ENCODE measurements at regions not wholly inside any gene's neighbourhood (a gene's known extent, or its start where the extent isn't known, plus 50 kb on each side); places are given as distances from the start of the nearest gene placed in this dataset.

DNA sequence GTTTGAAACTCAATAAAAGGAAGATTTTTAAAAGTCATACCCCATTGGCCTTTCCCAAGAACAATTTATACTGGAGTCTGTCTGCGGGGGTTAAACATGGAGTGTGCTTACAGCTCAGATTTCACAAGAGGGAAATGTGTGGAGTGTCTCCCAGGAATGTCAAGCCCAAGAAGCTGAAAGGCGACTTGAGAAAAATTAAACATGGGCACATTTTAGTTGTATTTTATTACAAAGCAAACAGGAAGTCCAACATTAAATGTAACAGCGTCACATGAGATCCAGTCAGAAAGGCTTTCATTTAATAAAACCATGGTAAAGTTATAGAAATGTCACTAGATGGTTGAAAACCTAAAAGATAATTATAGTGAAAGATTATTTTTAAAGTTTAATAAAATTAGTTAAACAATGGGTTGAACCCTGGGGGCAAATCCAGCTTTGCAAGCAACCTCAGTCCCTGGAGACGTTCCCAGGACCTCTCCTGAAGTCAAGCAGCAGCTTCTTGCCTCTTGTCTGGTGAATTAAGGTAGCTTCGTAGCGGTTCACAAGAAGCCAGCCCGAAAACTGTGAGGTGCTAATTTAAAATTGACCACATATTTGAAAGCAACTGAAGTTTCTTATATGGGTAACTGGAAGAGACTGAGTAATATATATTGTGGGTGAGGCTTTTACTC, 168.4 kb upstream of the EDNRA start:
- H3K27ac ChIP-seq, result no peak overlapping the region
- DNase-seq (ENCODE audit: low read depth in 1 of 2, low spot score in 2 of 2), result no peak
- H3K4me1 ChIP-seq (replicated peaks), result no peaks in the 10 kb centered on the region
- H3K4me3 ChIP-seq, result no peak overlapping the region
- H3K9me3 ChIP-seq (replicated peaks), result no peaks in the 10 kb centered on the region
- no peaks in the 10 kb centered on the region for H3K36me3 ChIP-seq
- no peaks in the 10 kb centered on the region for H3K27me3 ChIP-seq (replicated peaks)

DNA sequence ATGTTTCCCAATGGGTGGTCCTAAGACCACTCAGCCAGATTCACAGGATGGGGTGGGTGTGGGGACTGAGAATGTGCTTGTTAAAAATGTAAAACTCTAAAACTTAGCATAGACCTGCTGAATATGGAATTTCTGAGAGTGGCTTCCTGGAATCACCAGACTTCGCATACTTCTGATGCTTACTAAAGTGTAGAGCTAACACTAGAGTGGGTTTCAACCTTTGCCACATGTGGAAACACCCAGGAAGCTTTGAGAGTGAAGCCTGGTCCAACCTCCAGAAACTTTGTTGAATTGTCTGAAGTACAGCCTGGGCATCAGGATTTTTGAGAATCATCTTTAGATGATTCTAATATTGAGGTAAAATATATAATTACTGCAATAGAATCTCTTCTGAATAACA, 167.8 kb upstream of the EDNRA start:
- no peaks in the 10 kb centered on the region for H3K27me3 ChIP-seq (replicated peaks)
- DNase-seq (ENCODE audit: low read depth in 1 of 2, low spot score in 2 of 2), result no peak
- H3K27ac ChIP-seq, result no peak overlapping the region
- H3K4me1 ChIP-seq (replicated peaks), result no peaks in the 10 kb centered on the region
- no peak overlapping the region for H3K4me3 ChIP-seq
- no peaks in the 10 kb centered on the region for H3K36me3 ChIP-seq
- no peaks in the 10 kb centered on the region for H3K9me3 ChIP-seq (replicated peaks)

DNA sequence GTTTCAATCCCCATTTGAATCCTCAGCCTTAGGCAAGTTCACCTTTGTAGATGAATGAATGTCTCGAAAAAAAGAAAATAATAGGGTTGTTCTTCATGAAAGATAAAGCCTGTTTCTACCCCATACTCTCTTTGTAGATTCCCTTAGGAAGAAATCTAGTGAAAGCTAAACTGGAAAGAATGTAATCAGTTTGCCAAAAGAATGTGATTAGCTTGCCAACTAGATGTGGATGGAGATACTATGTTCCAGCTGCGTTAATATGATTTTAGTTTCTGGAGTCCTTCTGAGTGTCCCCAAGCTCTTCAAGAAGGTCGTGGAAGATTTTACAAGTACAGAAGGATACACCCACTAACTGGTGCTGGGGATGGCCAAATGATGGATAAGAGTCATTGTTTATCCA, 162.3 kb upstream of the EDNRA start:
- no peak overlapping the region for H3K27ac ChIP-seq
- H3K4me1 ChIP-seq (replicated peaks), result no peaks in the 10 kb centered on the region
- H3K4me3 ChIP-seq, result no peak overlapping the region
- no peaks in the 10 kb centered on the region; the same call in 1 of the 2 replicates for H3K36me3 ChIP-seq
- H3K27me3 ChIP-seq (replicated peaks), result no peaks in the 10 kb centered on the region
- DNase-seq (ENCODE audit: low read depth in 1 of 2, low spot score in 2 of 2), result no peak
- H3K9me3 ChIP-seq (replicated peaks), result no peaks in the 10 kb centered on the region

DNA sequence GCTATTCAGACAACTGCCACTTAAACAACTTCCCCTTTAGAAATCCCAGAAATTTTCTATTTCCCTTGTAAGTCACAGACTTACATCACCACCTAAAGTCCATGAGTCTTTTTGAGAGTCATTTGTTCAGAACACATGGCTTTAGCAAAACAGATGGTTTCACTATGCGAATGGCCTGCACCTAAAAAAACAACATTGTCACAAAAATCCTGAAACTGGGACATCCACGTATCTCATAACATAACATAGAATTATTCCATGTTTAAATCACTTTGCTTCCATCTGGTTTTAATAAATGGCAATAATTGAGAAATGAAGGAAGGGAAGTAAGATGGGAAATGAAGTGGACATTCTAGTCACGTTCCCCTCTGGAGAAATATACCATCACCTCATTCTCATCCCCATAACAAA, 155.3 kb upstream of the EDNRA start:
- no peak overlapping the region for H3K27ac ChIP-seq
- H3K9me3 ChIP-seq (replicated peaks), result no peaks in the 10 kb centered on the region
- H3K4me1 ChIP-seq (replicated peaks), result no peaks in the 10 kb centered on the region
- no peak for DNase-seq (ENCODE audit: low read depth in 1 of 2, low spot score in 2 of 2)
- no peaks in the 10 kb centered on the region for H3K27me3 ChIP-seq (replicated peaks)
- H3K36me3 ChIP-seq, result no peaks in the 10 kb centered on the region
- H3K4me3 ChIP-seq, result no peak overlapping the region

DNA sequence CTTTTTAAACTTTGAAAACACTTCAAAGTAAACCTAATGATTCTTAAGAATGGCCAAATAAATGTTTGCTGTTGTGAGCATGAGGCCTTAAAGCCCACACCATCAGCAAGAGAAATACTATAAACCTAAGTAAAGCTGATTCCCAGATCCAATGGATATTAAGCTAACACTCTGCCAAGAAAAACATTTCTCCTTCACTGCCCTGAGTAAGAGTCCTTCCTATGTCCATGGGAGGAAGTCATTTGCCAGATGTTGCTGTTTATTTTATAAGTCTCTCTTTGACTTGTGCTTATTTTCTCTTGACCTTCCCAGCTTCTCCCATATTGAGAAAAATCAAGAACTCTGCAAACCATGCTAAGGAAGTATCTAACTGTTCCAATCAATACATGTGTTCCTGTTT, 154.3 kb upstream of the EDNRA start:
- Histone ChIP-seq H3K4me1 (replicated peaks) (no peaks in the 10 kb centered on the region), H3K27ac (no peak overlapping the region), H3K27me3 (replicated peaks) (no peaks in the 10 kb centered on the region), H3K9me3 (replicated peaks) (no peaks in the 10 kb centered on the region), H3K4me3 (no peak overlapping the region), H3K36me3 (no peaks in the 10 kb centered on the region)
- DNase-seq (ENCODE audit: low read depth in 1 of 2, low spot score in 2 of 2), result no peak

DNA sequence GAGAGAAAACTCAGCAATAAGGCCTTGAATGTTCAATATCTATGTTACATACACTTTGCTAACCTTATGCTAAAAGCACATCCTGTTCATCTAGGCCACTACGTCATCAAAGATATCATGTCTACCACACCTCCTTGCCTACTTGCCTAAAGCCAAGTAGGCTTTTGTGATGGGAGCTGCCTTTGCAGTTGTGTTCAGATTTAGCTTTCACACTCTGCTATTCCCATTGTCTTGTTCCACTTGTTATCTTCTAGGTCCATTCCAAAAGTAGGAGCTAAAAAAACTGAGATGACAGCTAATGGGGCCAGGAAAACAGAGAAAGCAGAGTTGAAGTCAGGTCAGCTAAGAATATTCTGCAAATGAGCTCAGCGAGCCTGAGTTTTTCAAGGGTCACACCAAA, 153.6 kb upstream of the EDNRA start:
- no peaks in the 10 kb centered on the region for H3K27me3 ChIP-seq (replicated peaks)
- H3K27ac ChIP-seq, result no peak overlapping the region
- no peak overlapping the region for H3K4me3 ChIP-seq
- DNase-seq (ENCODE audit: low read depth in 1 of 2, low spot score in 2 of 2), result no peak
- H3K9me3 ChIP-seq (replicated peaks), result no peaks in the 10 kb centered on the region
- H3K4me1 ChIP-seq (replicated peaks), result no peaks in the 10 kb centered on the region
- no peaks in the 10 kb centered on the region for H3K36me3 ChIP-seq

DNA sequence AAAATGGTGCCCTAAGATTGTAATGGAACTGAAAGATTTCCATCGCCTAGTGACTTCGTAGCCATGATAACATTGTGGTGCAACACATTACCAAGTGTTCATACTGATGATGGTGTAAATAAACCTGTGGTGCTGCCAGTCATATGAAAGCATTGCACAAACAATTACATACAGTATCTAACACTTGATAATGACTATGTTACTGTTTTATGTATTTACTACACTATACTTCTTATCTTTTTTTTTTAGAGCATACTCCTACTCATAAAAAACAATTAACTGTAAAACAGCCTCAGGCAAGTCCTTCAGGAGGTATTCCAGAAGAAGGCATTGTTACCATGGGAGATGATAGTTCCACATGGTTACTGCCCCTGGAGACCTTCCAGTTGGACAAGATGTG, 152.7 kb upstream of the EDNRA start:
- no peak overlapping the region for H3K4me3 ChIP-seq
- H3K4me1 ChIP-seq (replicated peaks), result no peaks in the 10 kb centered on the region
- no peaks in the 10 kb centered on the region for H3K36me3 ChIP-seq
- no peak overlapping the region for H3K27ac ChIP-seq
- no peaks in the 10 kb centered on the region for H3K9me3 ChIP-seq (replicated peaks)
- DNase-seq (ENCODE audit: low read depth in 1 of 2, low spot score in 2 of 2), result no peak
- no peaks in the 10 kb centered on the region for H3K27me3 ChIP-seq (replicated peaks)

DNA sequence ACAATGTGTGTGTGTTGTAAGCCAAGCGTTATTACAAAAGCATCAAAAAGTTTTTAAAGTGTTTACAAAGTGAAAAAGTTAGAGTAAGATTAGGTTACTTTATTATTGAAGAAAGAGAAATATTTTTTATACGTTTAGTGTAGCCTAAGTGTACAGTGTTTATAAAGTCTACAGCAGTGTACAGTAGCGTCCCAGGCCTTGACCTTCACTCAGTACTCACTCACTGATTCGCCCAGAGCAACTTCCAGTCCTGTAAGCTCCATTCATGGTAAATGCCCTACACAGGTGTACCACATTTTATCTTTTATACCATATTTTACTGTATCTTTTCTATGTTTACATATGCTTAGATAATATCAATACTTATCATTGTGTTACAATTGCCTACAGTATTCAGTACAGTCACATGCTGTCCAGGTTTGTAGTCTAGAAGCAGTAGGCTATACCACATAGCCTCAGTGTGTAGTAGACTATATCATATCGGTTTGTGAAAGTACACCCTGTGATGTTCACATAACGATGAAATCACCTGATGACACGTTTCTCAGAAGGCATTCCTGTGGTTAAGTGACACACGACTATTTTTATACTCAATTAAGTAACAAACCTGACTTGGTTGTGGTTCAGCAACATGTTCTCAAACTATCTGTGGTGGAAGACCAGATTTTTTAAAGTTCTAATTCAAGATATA, 152.0 kb upstream of the EDNRA start:
- no peak for DNase-seq (ENCODE audit: low read depth in 1 of 2, low spot score in 2 of 2)
- Histone ChIP-seq H3K4me1 (replicated peaks) (no peaks in the 10 kb centered on the region), H3K9me3 (replicated peaks) (no peaks in the 10 kb centered on the region), H3K27me3 (replicated peaks) (no peaks in the 10 kb centered on the region), H3K36me3 (no peaks in the 10 kb centered on the region), H3K4me3 (no peak overlapping the region), H3K27ac (no peak overlapping the region)

DNA sequence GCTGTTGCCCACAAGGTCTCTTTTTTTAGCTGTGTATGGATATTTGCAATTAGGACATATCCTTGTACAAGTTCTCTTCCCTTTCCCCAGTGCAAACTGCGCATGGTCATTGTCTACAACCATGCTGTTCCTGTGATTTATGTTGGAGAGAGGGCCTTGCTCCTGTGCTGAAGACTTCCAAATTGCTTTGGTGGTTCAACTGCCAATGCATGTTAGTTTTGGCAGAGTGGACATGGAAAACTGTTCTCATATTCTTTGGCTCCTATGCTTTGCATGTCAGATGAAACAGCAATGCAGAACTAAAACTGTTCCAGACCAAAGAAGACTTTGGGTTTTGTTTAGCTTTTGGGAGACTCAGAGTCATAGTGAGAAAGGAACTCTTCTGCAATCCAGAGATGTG, 148.8 kb upstream of the EDNRA start:
- Histone ChIP-seq H3K4me3 (no peak overlapping the region), H3K27ac (no peak overlapping the region), H3K27me3 (replicated peaks) (no peaks in the 10 kb centered on the region), H3K4me1 (replicated peaks) (0 out of 2 replicates have a peak, but pooled peaks cover 3% of the 10 kb centered on the region), H3K36me3 (no peaks in the 10 kb centered on the region), H3K9me3 (replicated peaks) (no peaks in the 10 kb centered on the region)
- no peak for DNase-seq (ENCODE audit: low read depth in 1 of 2, low spot score in 2 of 2)

DNA sequence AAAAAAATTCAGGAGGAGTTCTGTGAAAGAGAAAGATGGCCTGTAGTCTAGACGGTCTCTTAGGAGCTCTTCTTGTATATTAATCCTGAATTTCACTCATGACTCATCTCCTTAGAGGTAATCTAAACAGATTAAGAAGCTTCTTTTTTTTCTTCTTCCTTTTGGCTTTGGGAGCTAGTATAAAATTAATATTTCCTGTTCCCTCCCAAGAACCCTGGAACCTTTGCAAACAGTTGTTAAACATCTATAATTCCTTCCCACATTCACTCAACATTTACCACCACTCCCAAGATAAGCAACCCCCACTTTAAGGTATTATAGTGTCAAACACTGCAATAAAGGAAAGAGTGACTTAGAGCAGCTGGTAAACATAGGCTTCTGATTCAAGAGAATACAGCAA, 146.4 kb upstream of the EDNRA start:
- peak in 1 of 2 experiments; percentile 17 for DNase-seq (ENCODE audit: low read depth in 1 of 2, low spot score in 2 of 2)
- no peaks in the 10 kb centered on the region for H3K9me3 ChIP-seq (replicated peaks)
- 0 out of 2 replicates have a peak, but pooled peaks cover 3% of the 10 kb centered on the region for H3K4me1 ChIP-seq (replicated peaks)
- H3K36me3 ChIP-seq, result no peaks in the 10 kb centered on the region
- H3K27me3 ChIP-seq (replicated peaks), result no peaks in the 10 kb centered on the region
- no peak overlapping the region for H3K27ac ChIP-seq
- no peak overlapping the region for H3K4me3 ChIP-seq

DNA sequence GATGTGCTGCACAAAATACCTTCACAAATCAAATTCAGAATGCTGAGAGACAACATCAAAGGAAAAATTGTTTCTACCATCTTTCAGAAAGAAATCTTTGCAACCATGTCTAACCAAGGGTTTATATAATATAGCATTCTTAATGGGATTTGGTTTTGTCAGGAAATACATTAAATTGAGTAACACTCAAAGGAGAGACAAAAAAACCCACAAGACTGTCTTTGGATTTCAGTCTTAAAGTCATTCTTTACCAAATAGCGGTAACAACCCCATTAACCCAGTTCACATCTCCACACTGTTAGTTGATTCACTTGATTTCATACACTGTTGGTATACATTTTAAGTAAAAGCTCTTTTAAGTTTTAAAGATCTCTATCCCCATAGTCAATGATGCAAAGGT, 145.7 kb upstream of the EDNRA start:
- Histone ChIP-seq H3K4me1 (replicated peaks) (0 out of 2 replicates have a peak, but pooled peaks cover 3% of the 10 kb centered on the region), H3K36me3 (no peaks in the 10 kb centered on the region), H3K27me3 (replicated peaks) (no peaks in the 10 kb centered on the region), H3K27ac (no peak overlapping the region), H3K9me3 (replicated peaks) (no peaks in the 10 kb centered on the region), H3K4me3 (no peak overlapping the region)
- no peak for DNase-seq (ENCODE audit: low read depth in 1 of 2, low spot score in 2 of 2)

DNA sequence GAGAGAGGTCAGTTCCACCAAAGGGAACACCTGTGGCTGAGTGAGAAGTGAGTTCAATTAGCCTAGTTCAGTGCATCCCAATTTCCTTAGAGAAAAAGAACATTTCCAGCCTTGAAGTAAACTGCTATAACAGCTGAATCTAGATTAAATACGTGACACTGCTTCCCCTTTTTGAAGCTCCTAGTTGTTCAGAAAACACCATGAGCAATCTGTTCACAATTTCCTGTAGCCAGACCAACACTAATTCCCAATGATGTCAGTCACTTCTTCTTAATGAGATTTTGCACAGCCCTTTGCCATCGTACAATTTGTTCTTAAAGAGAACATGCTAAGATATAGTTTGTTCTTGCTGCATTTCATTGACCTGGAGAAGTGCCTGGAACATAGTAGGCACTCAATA, 144.6 kb upstream of the EDNRA start:
- Histone ChIP-seq H3K9me3 (replicated peaks) (no peaks in the 10 kb centered on the region), H3K36me3 (no peaks in the 10 kb centered on the region), H3K27ac (no peak overlapping the region), H3K4me3 (no peak overlapping the region), H3K27me3 (replicated peaks) (no peaks in the 10 kb centered on the region), H3K4me1 (replicated peaks) (0 out of 2 replicates have a peak, but pooled peaks cover 3% of the 10 kb centered on the region)
- no peak for DNase-seq (ENCODE audit: low read depth in 1 of 2, low spot score in 2 of 2)

DNA sequence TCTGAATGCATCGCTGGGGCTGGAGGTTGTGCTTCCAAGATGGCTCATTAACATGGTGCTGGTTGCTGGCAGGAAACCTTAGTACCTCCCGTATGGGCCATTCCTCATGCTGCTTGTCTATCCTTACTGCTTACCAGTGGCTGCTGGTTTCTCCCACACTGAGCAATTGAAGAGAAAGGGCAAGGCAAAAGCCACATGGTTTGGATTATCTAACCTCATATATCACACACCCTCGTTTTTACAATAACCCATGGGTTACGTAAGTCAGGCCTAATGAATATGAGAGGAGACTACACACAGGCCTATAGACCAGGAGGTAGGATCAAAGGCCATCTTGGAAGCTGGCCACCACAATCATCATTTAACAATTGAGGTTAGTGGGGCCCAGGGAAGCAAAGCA, 141.8 kb upstream of the EDNRA start:
- H3K4me3 ChIP-seq, result no peak overlapping the region
- no peak for DNase-seq (ENCODE audit: low read depth in 1 of 2, low spot score in 2 of 2)
- 0 out of 2 replicates have a peak, but pooled peaks cover 3% of the 10 kb centered on the region for H3K4me1 ChIP-seq (replicated peaks)
- no peaks in the 10 kb centered on the region for H3K36me3 ChIP-seq
- no peak overlapping the region for H3K27ac ChIP-seq
- no peaks in the 10 kb centered on the region for H3K27me3 ChIP-seq (replicated peaks)
- no peaks in the 10 kb centered on the region for H3K9me3 ChIP-seq (replicated peaks)

DNA sequence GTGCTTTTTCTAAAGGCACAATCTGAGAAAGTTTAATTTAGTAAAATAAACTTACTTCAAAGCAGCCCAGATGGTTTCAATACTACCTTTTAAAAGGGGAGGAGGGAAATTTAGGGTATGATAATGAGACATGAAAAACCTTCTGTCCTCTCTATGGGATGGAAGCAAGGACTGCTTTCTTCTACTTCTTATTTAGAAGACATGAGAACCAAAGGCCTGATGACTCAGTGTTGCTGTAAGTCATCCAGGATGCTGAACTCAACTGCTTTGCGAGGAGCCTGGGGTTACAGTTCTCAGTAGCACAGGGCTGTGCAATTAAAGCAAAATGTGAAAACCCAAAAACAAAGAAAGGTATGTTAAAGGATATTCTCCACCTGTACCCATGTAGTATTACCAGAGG, 140.8 kb upstream of the EDNRA start:
- no peaks in the 10 kb centered on the region for H3K9me3 ChIP-seq (replicated peaks)
- no peak overlapping the region for H3K27ac ChIP-seq
- no peak for DNase-seq (ENCODE audit: low read depth in 1 of 2, low spot score in 2 of 2)
- H3K36me3 ChIP-seq, result no peaks in the 10 kb centered on the region
- no peaks in the 10 kb centered on the region for H3K4me1 ChIP-seq (replicated peaks)
- H3K4me3 ChIP-seq, result no peak overlapping the region
- H3K27me3 ChIP-seq (replicated peaks), result no peaks in the 10 kb centered on the region
